ENCODE measurements at regions not wholly inside any gene's neighbourhood (a gene's known extent, or its start where the extent isn't known, plus 50 kb on each side); places are given as distances from the start of the nearest gene placed in this dataset.

DNA sequence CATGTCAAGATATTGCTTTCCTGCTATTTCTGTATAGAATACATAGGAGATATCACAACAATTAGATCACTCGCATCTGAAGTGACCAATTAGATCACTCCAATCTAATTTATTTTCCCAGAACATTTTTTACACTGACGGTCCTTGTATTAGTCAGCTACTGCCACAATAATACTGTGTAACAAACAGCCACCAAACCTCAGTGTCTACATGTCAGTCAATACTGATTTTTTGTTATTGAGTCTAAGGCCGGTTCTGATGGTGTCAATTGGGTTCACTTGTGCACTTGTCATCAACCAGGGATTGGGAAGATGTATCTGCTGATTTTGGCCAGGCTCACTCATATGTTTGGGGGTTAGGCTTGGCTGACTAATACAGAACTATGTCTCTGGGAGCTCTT, 275.9 kb upstream of the NFE2L3 start:
- no peak for DNase-seq (ENCODE audit: low read depth)

DNA sequence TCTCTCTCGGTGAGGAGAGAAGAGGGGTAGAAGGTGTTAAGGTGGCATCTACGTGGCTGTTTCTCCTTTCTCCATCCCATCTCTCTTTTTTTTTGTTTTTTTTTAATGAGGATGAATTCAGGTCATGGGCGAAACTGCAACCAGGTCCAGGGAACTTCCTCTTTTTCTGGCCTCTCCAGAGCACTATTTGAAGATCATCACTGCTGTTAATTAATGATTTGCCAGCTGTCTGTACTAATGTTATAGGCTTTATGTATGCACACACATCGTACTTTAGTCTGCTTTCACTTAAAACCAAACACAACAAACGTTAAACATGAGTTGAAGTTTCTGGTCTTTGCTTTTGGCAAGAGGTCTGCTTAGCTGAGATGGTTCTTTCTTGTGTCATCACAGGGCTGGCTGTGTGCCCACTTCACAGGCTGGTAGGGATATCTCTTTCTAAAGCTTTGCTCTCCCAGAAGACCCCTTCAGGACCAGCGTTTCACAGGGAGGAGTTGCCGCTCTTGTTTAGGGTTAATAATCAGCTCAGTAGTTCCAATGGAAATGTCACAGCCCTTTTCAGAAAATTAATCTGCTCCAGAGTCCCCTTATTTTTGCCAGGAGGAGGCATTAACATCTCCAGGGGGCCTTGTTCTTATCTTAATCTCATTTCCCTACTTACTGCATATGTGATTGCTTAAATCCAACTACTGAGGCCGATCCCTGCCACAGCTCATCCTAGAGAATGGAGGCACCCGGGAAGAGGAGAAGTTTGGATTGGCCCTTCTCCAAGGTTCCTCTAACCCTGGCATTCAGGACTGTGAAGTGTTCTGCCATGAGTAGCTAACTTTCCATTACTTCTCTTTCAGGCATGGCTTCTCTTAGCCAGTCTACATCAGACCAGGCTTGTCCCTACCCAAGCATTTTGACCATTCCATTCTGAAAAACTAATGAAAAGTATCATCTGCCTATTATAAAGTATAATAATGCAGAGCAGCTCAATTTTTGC, 273.9 kb upstream of the NFE2L3 start:
- DNase-seq (ENCODE audit: low read depth) = no peak

DNA sequence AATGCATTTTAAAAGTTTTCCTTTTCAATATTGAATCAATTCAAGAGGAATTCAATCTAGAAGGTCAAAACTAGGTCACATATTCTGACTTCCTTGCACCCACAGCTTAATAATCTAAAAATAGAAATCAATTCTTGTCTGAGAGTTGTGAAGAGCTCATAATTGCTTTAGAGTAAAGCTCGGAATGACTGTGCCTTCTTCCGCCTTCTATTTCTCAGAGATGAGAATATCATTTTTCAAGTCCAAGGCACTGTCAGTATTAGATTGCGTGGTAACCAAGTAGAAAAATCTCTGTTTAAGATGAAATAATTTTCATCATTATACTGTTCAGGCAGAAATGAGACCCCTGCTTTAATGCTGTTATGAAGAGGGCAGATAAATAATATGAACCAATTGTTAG, 272.2 kb upstream of the NFE2L3 start:
- no peak for DNase-seq (ENCODE audit: low read depth)

DNA sequence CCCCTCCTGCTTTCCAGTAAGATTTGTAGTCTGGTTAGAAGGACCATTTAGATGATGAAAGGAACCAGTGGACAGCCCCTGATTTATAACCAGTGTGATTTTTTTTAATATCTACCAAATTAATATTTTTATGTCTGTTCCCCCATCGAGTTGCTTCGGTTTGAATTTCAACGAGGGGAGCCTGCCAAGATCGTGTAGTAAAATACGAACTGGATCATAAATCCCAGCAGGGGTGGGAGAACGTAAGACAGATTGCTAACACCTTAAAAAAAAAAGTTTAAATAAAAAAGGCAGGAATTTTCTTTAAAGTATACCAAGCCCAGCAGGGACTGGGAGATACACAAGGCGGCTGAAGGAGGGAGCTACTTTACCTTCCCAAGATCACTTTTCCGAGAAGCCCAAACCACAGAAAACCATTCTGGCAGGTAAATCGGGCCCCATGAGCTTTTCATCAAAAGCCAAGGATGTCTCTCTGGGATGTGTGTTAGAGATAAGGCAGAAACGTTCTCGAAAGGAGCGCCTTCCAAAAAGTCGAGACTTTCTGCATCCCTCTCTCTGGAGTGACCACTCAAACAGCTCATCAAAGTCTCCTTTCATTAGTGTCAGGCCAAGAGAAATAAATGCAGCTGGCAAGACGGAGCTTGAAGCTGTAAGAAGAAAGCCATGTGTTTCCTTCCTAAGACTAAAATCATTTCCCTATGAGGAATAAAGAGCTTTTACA, 270.5 kb upstream of the NFE2L3 start:
- DNase-seq (ENCODE audit: low read depth) = no peak

DNA sequence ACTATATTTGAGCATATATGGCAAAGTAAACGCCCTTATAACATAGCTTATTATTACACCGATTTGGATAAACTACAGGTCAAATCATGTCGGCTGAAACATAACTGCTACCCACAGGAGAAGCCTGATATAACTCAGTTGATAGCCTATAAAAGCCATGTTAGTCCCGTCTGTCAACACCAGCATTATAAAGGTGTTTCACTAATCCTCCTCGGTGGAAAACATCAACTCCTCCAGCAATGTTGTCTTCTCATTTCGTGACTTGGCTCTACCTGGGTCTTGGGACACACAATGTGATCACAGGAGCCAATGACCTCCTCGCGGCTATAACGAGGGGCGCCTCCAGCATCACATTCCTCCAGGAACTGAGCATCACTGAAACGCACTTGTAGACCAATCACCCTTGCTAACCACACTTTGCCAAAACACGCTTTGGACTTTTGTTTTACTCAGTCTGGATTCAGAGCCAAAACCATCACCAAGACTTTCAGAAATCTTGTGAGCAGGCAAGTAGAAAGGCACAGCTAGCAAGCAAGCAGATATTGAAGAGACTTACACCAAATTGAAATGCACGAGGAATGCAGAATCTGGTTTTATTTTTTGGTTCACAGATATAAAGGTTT, 269.7 kb upstream of the NFE2L3 start:
- DNase-seq (ENCODE audit: low read depth) = no peak

DNA sequence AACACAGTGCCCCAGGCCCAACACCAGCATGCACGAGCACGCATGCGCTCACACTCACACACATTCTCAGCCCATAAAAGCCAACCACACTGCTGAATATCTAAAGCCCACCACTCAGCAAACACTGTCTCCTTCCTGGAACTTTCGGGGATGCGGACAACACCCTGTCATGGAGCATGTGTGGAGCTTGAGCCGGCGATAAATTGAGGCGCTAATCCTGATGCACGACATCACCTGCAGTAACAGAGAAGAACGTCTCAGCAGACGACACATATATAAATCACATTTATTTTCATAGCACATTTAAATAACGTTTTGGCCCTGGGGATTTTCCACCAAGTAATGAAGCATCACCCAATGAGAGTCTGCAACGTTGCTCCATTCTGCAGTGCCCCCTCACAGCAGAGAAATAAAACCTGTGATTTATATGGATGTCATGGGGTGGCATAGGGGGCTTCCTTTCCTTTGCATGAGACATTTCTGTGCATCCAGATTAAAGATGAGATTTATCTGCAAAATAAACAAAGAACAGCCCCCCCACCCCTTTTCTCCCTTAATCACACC, 267.7 kb upstream of the NFE2L3 start:
- no peak for DNase-seq (ENCODE audit: low read depth)

DNA sequence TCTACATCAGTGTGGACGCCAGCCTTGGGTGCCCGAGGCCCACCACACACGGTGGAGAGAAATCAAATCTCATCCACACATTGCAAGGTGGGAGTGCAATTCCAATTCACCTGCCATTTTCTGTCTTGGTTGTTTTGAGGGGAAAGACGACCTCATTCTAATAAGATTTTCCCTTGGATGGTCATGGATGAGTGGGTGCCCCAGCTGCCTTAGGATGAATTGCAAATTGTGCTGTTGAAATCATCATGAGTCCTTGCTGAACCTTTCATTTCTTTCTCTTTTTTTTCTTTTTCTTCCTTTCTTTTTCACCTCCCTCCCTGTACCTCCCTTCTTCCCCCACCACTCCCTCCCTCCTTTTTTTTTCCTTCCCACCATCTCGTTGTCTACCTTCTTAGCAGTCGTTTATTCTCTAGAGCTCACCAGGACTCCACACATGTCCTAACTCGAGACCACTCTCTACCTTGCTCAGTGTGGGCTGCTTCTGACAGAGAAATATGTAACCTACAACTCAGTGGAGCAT, 266.9 kb upstream of the NFE2L3 start:
- DNase-seq (ENCODE audit: low read depth) = no peak

DNA sequence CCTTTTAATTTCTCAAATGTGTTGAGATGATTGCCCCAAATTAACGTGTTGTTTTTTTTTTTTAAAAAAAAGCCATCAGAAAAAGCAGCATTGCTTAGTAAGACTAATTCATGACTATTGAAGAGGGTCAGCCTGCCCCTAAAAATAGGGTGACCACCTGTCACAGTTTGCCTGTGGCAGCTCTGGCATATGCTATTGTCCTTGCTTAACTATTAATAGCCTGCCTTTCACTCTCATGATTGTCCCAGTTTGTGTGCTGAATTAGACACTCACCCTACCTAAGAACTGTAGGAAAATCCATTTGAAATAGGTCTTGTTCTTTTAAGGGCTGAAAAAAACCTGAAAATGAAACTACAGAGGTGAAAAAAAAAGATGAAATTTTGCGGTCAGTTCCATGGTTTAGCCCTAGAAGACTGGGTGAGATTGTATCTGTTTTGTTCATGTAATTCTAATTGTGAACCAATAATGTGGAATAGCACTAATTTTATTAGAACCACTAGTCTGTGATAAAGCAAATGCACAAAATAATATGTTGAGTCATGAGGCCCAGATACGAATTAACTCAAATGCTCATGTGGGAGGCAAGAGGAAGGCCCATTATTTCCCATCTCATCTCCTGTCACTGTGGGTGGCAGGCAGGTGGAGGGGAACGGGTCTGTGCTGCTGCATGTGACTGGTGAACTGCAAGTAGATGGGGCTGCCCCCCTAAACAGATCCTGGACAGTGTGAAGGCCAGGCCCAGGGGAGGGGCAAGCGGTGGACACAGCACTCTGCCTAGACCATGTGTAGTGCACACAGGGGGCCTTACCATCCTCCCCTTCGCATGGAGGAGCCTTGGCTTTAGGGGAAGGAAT, 265.4 kb upstream of the NFE2L3 start:
- DNase-seq (ENCODE audit: low read depth) = peak; percentile 87

DNA sequence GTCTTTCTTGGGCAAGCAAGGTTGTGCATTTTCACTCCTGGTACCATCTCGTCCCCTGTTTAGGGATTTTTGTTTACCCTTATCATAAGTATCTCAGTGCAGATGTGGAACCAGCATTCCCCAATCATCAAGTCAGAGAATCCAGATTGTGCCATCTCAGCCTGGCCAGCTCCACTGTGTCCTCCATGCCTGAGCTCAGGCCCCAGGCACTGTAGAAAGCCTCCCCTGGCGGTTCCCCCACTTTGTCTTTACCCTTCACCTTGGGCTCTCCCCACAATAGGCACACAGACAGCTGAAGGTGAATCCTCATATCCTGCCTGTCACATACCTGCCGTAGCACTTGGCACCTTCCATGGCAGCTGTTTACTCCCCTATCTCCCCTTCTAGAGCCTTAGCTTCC, 264.7 kb upstream of the NFE2L3 start:
- DNase-seq (ENCODE audit: low read depth) = no peak

DNA sequence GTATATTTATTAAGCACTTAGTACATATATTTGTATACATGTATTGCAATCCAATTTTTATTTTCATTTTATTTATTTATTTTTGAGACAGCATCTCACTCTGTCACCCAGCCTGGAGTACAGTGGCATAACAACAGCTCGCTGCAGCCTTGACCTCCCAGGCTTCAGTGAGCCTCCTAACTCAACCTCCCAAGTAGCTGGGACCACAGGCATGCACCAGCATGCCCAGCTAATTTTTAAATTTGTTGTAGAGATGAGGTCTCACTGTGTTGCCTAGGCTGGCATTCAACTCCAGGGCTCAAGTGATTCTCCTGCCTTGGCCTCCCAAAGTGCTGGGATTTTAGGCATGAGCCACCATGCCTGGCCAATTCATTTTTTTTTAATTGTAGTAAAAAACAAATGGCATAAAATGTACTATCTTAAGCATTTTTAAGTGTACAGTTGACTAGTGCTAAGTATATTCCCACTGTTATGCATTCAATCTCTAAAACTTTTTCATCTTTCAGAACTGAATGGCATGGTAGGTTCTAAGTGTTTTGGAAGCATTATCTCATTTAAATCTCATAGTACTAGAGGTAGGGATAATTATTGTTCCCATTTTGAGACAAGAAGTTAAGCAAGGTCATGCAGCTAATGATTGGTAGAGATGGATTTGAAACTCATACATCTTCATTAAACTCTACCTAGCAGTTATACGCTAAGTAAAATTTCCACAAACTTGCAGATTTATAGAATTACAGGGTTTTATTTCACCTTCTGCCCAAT, 264.0 kb upstream of the NFE2L3 start:
- DNase-seq (ENCODE audit: low read depth) = no peak

DNA sequence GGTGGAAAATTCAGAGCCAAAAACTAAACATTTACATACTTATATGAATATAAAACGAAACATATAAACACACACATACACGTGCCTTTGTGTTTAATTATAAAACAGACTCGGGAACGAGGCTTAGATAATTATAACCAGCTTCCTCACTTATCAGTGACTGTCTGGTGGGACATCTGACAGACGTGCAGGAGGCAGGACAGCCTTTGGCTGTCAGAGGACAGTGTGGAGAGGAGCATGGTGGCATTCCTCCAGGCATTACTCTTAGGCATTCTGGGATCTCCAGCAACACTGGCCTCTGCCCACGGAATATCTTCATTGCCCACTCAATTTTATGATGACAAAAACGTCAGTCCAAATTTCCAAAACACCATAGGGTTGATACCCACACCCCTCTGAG, 262.2 kb upstream of the NFE2L3 start:
- peak; percentile 41 for DNase-seq (ENCODE audit: low read depth)

DNA sequence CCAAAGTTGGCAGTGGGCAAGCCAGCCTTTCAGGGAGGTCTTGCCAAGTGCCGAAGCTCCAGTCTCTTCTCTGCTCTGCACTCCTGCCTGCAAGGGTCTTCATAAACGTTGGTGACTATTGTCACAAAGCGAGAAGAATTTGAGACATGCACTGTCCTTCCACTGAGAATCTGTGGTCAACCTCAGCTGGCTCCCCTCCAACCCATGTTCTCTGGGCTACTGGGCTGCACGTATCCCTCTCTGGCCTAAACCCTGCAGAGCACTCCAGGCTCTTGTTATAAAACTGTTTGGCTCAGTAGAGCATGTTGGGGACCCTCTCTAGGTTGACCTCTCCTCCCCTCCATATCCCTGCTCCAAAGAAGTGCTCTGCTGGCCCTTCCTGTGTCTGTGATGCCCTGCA, 260.4 kb upstream of the NFE2L3 start:
- DNase-seq (ENCODE audit: low read depth) = peak; percentile 81

DNA sequence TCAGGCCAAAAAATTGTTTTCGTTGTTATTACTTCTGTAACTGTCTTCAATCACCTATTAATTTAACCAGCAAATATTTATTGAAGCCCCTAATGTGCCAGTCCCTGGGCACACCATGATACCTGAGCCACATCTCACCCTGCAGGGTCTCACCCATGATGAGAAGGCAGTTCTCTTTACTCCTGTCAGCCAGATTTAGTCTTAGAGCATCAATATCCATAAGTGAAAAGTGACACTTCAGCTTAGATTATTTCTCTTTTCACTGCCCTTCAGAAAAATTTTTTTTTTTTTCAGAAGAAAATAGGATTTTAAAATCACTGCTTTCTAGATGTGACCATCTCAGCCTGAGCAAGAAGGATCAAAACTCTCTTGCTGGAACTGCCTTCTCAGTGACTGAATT, 258.6 kb upstream of the NFE2L3 start:
- DNase-seq (ENCODE audit: low read depth) = no peak

DNA sequence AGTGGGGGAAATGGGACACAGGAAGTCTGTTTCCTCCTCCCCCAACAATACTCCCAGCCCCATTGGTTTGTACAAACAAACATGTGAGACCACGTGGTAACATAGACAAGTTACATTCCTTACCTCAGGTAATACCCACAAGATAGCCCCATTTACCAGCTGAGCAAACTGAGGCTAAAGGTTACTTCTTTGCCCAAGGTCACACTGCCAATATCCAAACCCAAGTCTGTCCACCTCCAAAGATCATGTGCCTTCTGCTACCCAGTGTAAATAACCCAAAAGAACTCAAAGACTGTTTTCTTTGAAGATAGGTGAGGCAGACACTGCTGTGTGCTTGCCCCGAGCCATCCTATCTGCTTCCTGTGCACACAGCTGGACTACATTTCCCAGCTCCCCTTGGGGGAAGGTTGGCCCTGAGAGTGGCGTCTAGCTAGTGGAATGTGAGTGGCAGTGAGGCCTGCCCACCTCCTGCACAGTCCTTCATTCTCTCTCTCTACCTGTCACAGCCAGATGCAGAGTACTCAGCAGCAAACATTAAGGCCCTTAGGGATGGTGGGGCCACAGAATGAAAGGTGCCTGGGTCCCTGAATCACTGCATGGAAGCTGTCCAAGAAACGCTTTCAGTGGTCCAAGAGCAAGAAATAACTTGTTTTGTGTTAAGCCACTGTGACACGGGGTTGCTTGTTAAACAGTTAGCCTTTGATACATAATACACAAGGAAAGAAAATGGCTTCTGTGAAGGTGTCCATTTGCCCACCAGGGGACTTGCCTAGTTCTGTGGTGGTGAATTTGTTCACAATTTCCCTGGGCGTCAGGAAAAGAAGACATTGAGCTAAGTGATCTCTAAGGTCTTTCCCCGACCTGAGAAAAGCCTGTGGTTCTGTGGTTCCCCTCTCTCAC, 257.7 kb upstream of the NFE2L3 start:
- DNase-seq (ENCODE audit: low read depth) = no peak

DNA sequence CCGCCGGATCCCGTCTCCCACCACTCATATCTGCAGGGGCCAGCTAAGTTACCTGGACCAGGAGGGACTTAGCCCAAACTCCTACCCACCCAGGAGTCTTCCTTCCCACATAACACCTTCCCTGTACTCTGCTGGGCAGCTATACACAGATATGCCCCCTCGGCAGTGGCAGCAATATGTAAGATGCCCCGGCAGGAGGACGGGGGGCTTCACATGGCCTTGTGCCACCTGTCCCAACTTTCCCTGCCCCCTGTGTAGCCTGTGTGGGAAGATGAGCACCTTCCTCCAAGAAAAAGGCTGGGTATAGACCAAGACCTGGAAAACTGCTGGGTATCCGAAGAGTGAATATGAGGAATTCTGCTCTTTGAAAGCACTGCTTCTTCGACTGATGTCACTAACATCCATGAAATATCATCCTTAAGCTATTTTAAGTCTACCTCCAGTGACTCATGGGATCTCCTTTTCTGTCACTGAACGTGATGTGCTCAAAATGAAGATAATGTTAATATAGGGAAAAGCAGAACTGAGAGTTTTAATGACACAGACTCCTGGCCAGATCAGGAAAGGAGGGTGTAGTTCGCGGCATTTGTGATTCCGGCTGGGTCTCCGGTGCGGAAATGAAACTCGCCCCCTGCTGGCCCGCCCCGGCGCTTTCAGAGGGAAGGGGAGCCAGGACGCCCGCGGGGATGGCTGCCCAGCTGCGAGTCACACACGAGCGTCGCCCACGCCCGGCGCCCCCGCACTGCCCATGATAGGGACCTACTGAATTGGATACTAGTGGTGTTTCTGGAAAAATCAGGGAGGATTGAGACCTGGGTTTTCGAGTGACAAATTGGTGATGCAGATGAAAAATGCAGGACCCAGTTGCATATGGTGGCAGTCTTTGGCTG, 256.9 kb upstream of the NFE2L3 start:
- peak; percentile 56 for DNase-seq (ENCODE audit: low read depth)

DNA sequence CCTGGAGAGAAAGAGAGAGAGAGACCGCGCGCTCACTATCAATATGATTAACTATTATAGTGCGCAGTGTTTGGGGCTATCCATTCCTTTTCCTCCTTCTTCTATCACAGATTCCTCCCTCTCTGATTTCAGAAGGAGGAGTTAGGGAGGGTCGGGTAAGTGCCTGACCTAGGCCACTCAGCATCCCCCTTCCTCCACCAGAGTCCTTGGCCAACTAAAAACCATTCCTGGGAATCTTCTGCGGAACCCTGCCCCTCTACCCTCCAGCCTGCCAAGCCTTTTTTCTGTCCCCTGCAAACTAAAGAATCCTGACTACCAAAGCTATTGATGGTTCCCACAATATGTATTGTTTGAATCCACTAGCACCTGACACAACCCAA, 256.2 kb upstream of the NFE2L3 start:
- DNase-seq (ENCODE audit: low read depth) = no peak

DNA sequence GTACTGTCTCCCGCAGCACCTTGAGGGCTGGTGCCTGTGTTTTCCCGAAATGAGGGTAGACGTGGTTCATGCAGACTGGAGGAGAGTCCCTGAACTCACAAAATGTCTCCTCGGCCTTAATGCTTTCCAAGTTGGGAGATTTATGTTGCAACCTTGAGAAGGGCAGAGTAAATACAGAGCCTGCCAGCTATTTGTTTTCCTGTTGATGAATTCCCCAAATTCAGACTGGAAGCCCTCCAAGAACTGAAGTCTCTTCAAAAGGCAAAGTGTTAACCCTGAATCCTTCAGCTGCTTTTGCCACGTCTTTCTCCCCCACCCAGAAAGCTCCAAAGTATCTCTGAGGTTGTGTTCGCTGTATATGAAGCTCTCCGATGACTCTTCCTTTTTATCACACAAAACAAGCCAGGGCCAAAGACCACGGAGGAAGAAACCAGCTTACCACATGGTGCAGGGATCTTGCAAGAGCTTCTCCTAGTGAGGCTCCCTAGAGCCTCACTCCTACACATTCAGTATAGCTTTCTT, 254.7 kb upstream of the NFE2L3 start:
- no peak for DNase-seq (ENCODE audit: low read depth)
